Skeletal muscle tissue (tissue), 3 donors: ENCODE measurements at regions not wholly inside any gene's neighbourhood (a gene's known extent, or its start where the extent isn't known, plus 50 kb on each side); places are given as distances from the start of the nearest gene placed in this dataset.
"Not testable (repeated sequence)": the region's sequence is repeated elsewhere in the genome, so short reads cannot be mapped to it uniquely, and the experiment has no call there.

Source experiments
- H3K27ac ChIP-seq: one replicate; pipeline ENCODE4 v1.7.0; 2013; ENCODE audit warnings: mild to moderate bottlenecking, low read depth, low read length, inconsistent platforms
- H3K27me3 ChIP-seq, 3 donors: one replicate each; pipeline ENCODE4 v1.7.0; 2013; ENCODE audit warnings: low read length in 3 of 3; ENCODE audit not compliant: control insufficient read depth in 3 of 3, insufficient read depth in 3 of 3
- H3K36me3 ChIP-seq, 3 donors: one replicate each; pipeline ENCODE4 v1.7.0; 2013; ENCODE audit warnings: low read length in 3 of 3; ENCODE audit not compliant: control insufficient read depth in 3 of 3, insufficient read depth in 3 of 3
- H3K4me1 ChIP-seq, 3 donors: one replicate each; pipeline ENCODE4 v1.7.0; 2013; ENCODE audit warnings: low read length in 3 of 3, mild to moderate bottlenecking in 3 of 3; ENCODE audit not compliant: control insufficient read depth in 3 of 3, insufficient read depth in 3 of 3
- H3K4me3 ChIP-seq, 3 donors: one replicate each; pipeline ENCODE4 v1.7.0; 2013; ENCODE audit warnings: low read length in 3 of 3
- H3K9ac ChIP-seq, 3 donors: one replicate each; pipeline ENCODE4 v1.7.0; 2013; ENCODE audit warnings: low read length in 3 of 3, mild to moderate bottlenecking in 3 of 3, moderate library complexity in 2 of 3, low read depth in 1 of 3
- H3K9me3 ChIP-seq, 3 donors: one replicate each; pipeline ENCODE4 v1.7.0; 2013; ENCODE audit warnings: low read length in 3 of 3; ENCODE audit not compliant: control insufficient read depth in 3 of 3
- donor health status: Osteomylitis.

- H3K4me1 ChIP-seq: peaks cover 3 to 7% (median 4%) of the 10 kb centered on the region in 3 donors
Measured at GRCh38 chr17:30600060-30600829, 123.0 kb downstream of the GOSR1 start.

GRCh38 chr17:30599428-30600059 is 122.3 kb downstream of the GOSR1 start:
- peak overlapping the region; percentile 82 to 90 (median 87) for H3K9ac ChIP-seq

More at GRCh38 chr17:30600060-30600829, 123.0 kb downstream of the GOSR1 start:
- no peaks in the 10 kb centered on the region for H3K27me3 ChIP-seq
- peak overlapping the region; percentile 83 for H3K27ac ChIP-seq
- H3K36me3 ChIP-seq: no peaks in the 10 kb centered on the region
- no peaks in the 10 kb centered on the region for H3K9me3 ChIP-seq
- H3K4me3 ChIP-seq: peak overlapping the region; percentile 77 to 91 (median 91)
- peak overlapping the region; percentile 82 to 90 (median 87) for H3K9ac ChIP-seq

GRCh38 chr17:30597776-30598288 is 120.6 kb downstream of the GOSR1 start:
- Histone ChIP-seq H3K9ac (no peak overlapping the region), H3K4me3 (no peak overlapping the region), H3K27me3 (no peaks in the 10 kb centered on the region), H3K27ac (no peak overlapping the region), H3K9me3 (no peaks in the 10 kb centered on the region), H3K36me3 (no peaks in the 10 kb centered on the region), H3K4me1 (peaks cover 3 to 7% (median 4%) of the 10 kb centered on the region in 3 donors)

More at GRCh38 chr17:30599428-30600059, 122.3 kb downstream of the GOSR1 start:
- Histone ChIP-seq H3K4me3 (peak overlapping the region; percentile 77 to 91 (median 91)), H3K9me3 (no peaks in the 10 kb centered on the region), H3K27me3 (no peaks in the 10 kb centered on the region), H3K36me3 (no peaks in the 10 kb centered on the region), H3K4me1 (peaks cover 3 to 7% (median 4%) of the 10 kb centered on the region in 3 donors), H3K27ac (peak overlapping the region; percentile 83)

- not testable (repeated sequence) for H3K27ac ChIP-seq, H3K9me3 ChIP-seq, H3K4me3 ChIP-seq, H3K36me3 ChIP-seq, H3K27me3 ChIP-seq, H3K9ac ChIP-seq, H3K4me1 ChIP-seq
Measured at GRCh38 chr17:30596948-30597775, 120.0 kb downstream of the GOSR1 start.

GRCh38 chr17:30594953-30595371 is 117.8 kb downstream of the GOSR1 start:
- H3K4me1 ChIP-seq, H3K27me3 ChIP-seq, H3K9ac ChIP-seq, H3K36me3 ChIP-seq, H3K9me3 ChIP-seq, H3K4me3 ChIP-seq, H3K27ac ChIP-seq: not testable (repeated sequence)

- H3K27ac ChIP-seq: no peak overlapping the region
- H3K9me3 ChIP-seq: no peaks in the 10 kb centered on the region
- no peaks in the 10 kb centered on the region for H3K4me1 ChIP-seq
- H3K4me3 ChIP-seq: no peak overlapping the region
- no peaks in the 10 kb centered on the region for H3K27me3 ChIP-seq
- H3K9ac ChIP-seq: no peak overlapping the region
- H3K36me3 ChIP-seq: no peaks in the 10 kb centered on the region
Measured at GRCh38 chr17:30594223-30594952, 117.2 kb downstream of the GOSR1 start.

- no peak overlapping the region for H3K4me3 ChIP-seq
- H3K4me1 ChIP-seq: no peaks in the 10 kb centered on the region
- H3K9me3 ChIP-seq: no peaks in the 10 kb centered on the region
- no peak overlapping the region for H3K27ac ChIP-seq
- no peaks in the 10 kb centered on the region for H3K27me3 ChIP-seq
- H3K9ac ChIP-seq: no peak overlapping the region
- no peaks in the 10 kb centered on the region for H3K36me3 ChIP-seq
Measured at GRCh38 chr17:30590081-30590733, 113.0 kb downstream of the GOSR1 start.

- Histone ChIP-seq H3K27ac (no peak overlapping the region), H3K27me3 (no peaks in the 10 kb centered on the region), H3K36me3 (no peaks in the 10 kb centered on the region), H3K4me3 (no peak overlapping the region), H3K4me1 (no peaks in the 10 kb centered on the region), H3K9me3 (no peaks in the 10 kb centered on the region), H3K9ac (no peak overlapping the region)
Measured at GRCh38 chr17:30589431-30589830, 112.2 kb downstream of the GOSR1 start.

- Histone ChIP-seq H3K27me3 (no peaks in the 10 kb centered on the region), H3K9ac (no peak overlapping the region), H3K36me3 (no peaks in the 10 kb centered on the region), H3K27ac (no peak overlapping the region), H3K4me1 (no peaks in the 10 kb centered on the region), H3K9me3 (no peaks in the 10 kb centered on the region), H3K4me3 (no peak overlapping the region)
Measured at GRCh38 chr17:30588798-30589247, 111.6 kb downstream of the GOSR1 start.
